GM19372 (cell line): ENCODE measurements at regions not wholly inside any gene's neighbourhood (a gene's known extent, or its start where the extent isn't known, plus 50 kb on each side); places are given as distances from the start of the nearest gene placed in this dataset.
"Not testable (repeated sequence)": the region's sequence is repeated elsewhere in the genome, so short reads cannot be mapped to it uniquely, and the experiment has no call there.

ENCODE experiments used
- ATAC-seq: cut with Tn5 transposase; IDR thresholded peaks from one replicate; pipeline ENCODE4 v1.9.1; 2021; ENCODE audit warnings: mild to moderate bottlenecking, low read depth, moderate library complexity; ENCODE audit not compliant: unreplicated experiment

- no peak for ATAC-seq
Observed at GRCh38 chr5:96527768-96528661, 95.0 kb upstream of the PCSK1 start.

- no peak for ATAC-seq
Observed at GRCh38 chr5:96528826-96529474, 95.9 kb upstream of the PCSK1 start.

GRCh38 chr5:96529559-96529958 lies 96.5 kb upstream of the PCSK1 start:
- no peak for ATAC-seq

GRCh38 chr5:96530901-96531300 lies 97.9 kb upstream of the PCSK1 start:
- no peak for ATAC-seq

- ATAC-seq: no peak
Observed at GRCh38 chr5:96533371-96533770, 100.3 kb upstream of the PCSK1 start.

- no peak for ATAC-seq
Observed at GRCh38 chr5:96537386-96537785, 104.3 kb upstream of the PCSK1 start.

- no peak for ATAC-seq
Observed at GRCh38 chr5:96538808-96539250, 105.8 kb upstream of the PCSK1 start.

GRCh38 chr5:96546120-96546519 lies 113.1 kb upstream of the PCSK1 start:
- ATAC-seq: no peak

GRCh38 chr5:96547486-96547885 lies 114.4 kb upstream of the PCSK1 start:
- ATAC-seq: no peak

GRCh38 chr5:96548905-96549304 lies 113.3 kb upstream of the CAST start:
- ATAC-seq: no peak

- ATAC-seq: not testable (repeated sequence)
Observed at GRCh38 chr5:96560857-96561256, 101.3 kb upstream of the CAST start.

- no peak for ATAC-seq
Observed at GRCh38 chr5:96562614-96563013, 99.6 kb upstream of the CAST start.

GRCh38 chr5:96563816-96564215 lies 98.4 kb upstream of the CAST start:
- no peak for ATAC-seq

- ATAC-seq: no peak
Observed at GRCh38 chr5:96565582-96566265, 96.5 kb upstream of the CAST start.

- no peak for ATAC-seq
Observed at GRCh38 chr5:96566833-96567587, 95.2 kb upstream of the CAST start.

- no peak for ATAC-seq
Observed at GRCh38 chr5:96569332-96569731, 92.8 kb upstream of the CAST start.

- no peak for ATAC-seq
Observed at GRCh38 chr5:96569770-96570169, 92.4 kb upstream of the CAST start.

GRCh38 chr5:96572864-96573512 lies 89.2 kb upstream of the CAST start:
- ATAC-seq: no peak

GRCh38 chr5:96573513-96573894 lies 88.7 kb upstream of the CAST start:
- no peak for ATAC-seq

- no peak for ATAC-seq
Observed at GRCh38 chr5:96576876-96577275, 85.3 kb upstream of the CAST start.
